Astrocyte of the hippocampus (primary cell): ENCODE measurements at regions not wholly inside any gene's neighbourhood (a gene's known extent, or its start where the extent isn't known, plus 50 kb on each side); places are given as distances from the start of the nearest gene placed in this dataset.
A peak's percentile ranks its signal among the peaks of the same experiment; 100 is the strongest.
"Not testable (repeated sequence)": the region's sequence is repeated elsewhere in the genome, so short reads cannot be mapped to it uniquely, and the experiment has no call there.

Source experiments
- DNase-seq: peaks from one replicate; pipeline ENCODE4 v3.0.0; 2011; ENCODE audit warnings: low read depth, low spot score

DNA sequence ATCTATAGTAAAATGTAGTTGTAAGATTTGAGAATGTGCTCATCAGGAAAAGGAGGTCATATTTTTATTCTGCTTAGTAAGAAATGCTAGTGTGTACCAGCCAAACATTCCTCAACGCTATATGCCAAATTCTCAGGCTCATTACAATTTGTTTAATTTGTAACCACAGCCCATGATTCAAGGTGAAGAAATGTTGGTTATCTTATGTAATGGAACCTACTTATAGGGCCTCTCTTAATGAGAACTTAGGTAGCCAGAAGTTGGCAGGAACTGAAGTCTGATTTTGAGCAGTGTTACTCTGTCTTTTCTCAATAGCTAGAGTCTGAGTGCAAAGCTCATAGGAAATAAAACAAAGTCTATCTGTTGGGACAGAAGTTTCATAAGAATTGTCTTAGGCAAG, 595.0 kb downstream of the GLUD2 start:
- DNase-seq = peak; percentile 60

DNA sequence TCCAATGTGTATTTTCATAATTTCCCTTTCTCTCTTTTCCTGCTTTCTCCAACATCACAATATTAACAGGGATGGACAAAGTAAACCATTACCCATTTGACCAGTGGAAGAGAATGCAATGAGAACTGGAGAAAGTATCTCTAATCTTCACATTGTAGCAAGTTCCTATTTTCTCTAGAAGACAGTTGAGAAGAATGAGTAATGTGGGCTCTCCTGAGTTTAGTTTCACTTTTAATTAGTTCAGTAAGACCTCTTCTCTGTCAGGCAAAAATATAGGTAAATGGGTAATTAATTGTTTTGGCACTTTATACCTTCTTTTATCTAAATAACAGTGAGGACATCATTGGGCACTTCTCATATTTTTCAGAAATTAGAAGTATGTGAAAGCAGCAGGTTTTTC, 602.0 kb downstream of the GLUD2 start:
- no peak for DNase-seq

DNA sequence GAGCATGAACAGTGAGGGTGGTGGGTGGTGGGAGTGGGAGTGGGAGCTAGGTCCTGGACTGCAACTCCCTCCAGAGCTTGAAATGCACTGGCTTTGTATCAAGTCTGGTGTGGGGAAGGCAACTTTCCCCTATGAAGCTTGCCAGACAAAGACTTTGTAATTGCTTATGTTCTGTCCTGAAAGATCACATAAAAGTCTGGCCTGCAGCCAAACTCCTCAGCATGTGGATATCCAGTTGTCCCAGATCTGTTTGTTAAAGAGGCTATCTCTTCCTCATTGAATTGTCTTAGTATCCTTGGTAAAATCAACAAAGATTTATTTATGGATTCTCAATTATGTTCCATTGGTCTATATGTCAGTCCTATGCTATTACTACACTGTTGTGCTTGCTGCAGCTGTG, 607.9 kb downstream of the GLUD2 start:
- peak; percentile 3 for DNase-seq

DNA sequence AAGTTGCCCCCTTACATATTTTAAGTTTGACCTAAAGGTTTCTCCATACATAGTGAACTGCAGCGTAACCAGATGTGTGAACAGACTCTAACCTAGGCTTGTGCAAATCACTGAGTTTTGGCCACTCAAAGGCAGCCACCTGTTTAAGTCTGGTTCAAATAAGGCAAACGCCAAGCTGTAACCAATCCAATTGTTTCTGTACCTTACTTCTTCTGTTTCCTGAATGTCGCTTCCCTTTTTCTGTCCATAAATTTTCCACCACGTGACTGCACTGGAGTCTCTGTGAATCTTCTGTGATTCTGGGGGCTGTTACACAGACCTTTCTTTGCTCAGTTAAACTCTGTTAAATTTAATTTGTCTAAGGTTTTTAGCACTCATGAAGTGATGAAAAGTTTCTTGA, 618.8 kb downstream of the GLUD2 start:
- no peak for DNase-seq

DNA sequence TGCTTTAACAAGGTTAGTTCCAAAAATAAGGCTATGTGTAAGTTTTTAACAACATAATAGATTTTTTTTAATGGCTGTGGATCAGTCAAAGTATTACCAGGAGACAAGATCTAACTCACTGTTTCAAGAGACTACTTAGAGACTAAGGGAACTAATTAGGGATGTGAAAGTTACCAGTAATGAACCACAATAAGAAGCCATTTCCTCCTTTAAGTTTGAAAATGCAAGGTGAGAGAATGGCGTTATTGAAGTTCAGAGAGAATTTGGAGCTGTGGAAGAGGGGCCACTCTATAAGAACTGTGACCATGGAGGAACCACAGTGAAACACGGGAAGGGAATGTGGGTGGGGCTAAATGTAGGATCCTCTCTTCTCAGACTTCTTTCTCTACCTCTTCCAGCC, 624.2 kb downstream of the GLUD2 start:
- DNase-seq = no peak

DNA sequence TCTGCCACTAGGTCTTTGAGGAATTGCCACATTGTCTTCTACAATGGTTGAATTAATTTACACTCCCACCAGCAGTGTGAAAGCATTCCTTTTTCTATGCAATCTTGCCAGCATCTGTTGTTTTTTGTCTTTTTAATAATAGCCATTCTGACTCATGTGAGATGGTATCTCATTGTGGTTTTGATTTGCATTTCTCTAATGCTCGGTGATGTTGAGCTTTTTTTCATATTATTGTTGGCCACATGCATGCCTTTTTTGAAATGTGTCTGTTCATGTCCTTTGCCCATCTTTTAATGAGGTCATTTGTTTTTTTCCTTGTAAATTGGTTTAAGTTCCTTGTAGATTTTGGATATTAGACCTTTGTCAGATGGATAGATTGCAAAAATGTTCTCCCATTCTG, 661.8 kb downstream of the GLUD2 start:
- peak; percentile 21 for DNase-seq

- DNase-seq = peak; percentile 8
Observed at GRCh38 chrX:121733514-121733913, 686.1 kb downstream of the GLUD2 start.

DNA sequence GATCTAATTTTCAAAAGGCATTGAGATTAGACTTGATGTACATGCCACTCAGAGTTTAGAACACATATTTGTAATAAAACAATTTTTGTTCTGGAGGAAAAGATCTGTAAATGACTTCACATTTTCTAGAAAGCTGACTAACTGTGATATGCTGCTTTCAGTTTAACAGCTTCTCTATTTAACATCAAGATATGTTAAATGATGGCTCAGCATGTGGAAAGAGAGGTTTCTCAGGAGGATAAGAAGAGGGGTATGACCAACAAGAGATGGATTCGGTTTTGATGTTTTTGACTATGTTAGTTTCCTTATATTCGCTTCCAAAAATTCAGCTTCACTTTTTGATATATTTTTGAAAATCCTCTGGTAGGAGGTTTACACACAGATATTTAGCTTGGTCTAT, 698.7 kb downstream of the GLUD2 start:
- DNase-seq = no peak

DNA sequence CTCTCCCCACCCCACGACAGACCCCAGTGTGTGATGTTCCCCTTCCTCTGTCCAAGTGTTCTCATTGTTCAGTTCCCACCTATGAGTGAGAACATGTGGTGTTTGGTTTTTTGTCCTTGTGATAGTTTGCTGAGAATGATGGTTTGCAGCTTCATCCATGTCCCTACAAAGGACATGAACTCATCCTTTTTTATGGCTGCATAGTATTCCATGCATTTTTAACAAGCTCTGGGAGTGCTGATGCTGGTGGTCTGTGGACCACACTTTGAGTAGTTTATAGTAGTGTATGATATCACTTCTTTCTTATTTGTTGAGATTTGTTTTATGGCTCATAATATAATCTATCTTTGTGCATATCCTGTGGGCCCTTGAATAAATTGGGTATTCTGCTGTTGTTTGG, 706.2 kb downstream of the GLUD2 start:
- DNase-seq = not testable (repeated sequence)

- DNase-seq = no peak
Observed at GRCh38 chrX:121754301-121754700, 706.9 kb downstream of the GLUD2 start.

- no peak for DNase-seq
Observed at GRCh38 chrX:121755541-121755940, 708.1 kb downstream of the GLUD2 start.

- DNase-seq = no peak
Observed at GRCh38 chrX:121761845-121762244, 714.4 kb downstream of the GLUD2 start.

GRCh38 chrX:121763671-121764070, 716.3 kb downstream of the GLUD2 start:
- DNase-seq = no peak

GRCh38 chrX:121768210-121768609, 720.8 kb downstream of the GLUD2 start:
- not testable (repeated sequence) for DNase-seq

DNA sequence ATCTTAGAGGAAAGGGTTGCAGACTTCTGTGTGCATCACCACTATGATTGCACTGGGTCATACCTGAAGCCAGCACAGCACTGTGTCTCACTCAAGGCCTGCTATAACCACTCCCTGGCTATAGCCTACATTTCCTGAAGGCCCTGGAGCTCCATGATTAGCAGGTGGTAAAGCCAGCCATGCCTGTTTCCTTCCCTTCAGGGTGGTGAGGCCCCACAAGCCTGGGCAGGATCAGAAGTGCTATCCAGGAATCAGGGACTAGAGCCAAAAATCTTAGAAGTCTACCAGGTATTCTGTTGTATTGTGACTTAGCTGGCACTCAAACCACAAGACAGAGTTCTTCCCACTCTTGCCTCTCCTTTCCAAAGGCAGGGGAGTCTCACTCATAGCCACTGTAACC, 734.6 kb downstream of the GLUD2 start:
- no peak for DNase-seq

- DNase-seq = no peak
Observed at GRCh38 chrX:121782544-121782943, 735.1 kb downstream of the GLUD2 start.

DNA sequence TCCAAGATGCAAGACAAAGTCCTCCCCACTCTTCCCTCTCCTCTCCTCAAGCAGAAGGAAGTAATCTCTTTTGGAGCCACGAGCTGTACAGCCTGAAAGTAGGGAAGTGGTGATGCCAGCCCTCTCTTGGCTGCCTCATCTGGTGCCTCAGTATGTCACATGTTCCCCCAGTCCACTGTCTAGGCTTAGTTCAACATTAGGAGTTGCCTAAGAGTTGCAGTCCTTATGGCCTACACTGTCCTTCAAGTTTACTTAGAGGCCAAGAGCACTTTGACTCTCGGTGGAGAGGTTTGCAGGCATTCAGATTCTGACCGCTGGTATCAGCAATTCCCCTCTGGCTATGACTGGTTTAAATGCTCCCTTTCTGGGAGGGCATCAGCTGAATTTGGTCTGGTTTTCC, 735.6 kb downstream of the GLUD2 start:
- no peak for DNase-seq

DNA sequence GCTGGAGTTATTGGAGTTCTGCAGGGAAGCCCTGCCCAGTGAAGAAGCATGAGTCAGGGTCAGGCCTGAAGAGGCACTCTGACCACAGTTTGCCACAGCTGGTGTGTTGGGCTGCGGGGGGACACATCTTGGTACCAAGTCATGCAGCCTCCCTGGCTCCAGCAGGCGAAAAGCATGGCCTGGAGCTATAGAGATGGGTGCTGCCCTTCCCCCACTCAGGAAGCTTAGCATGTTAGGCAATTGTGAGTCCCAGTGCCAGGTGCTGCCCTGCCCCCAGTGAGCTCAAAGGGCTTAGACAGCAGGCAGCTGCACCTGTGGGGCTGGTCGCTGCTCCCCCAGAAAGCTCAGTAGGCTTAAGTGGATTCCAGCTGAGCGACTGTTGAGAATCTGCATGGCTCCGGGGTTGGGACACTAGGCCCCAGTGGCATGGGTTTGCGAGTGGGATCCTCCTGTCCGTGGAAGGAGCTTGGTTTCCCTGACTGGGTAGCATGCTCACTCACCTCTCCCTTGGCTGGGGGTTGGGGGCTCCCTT, 755.5 kb downstream of the GLUD2 start:
- DNase-seq = no peak

DNA sequence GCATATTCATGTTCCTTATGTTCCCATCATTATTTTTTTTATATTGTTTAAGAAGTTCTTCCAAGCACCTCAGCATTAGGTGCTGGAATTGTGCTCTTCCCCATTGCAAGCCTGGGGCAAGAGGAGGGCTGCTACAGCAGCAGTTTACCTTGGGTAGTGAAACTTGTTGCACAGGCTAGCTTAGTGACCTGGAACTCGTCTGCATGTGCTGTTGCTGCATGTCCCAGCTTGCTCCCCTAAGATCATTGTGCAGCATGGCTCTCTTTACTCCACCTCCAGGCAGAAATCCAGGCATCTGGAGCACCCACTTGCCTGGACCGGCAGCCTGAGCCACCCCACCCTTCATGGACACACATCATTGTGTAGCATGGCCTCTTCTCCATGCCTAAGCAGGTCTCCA, 776.0 kb downstream of the GLUD2 start:
- no peak for DNase-seq

DNA sequence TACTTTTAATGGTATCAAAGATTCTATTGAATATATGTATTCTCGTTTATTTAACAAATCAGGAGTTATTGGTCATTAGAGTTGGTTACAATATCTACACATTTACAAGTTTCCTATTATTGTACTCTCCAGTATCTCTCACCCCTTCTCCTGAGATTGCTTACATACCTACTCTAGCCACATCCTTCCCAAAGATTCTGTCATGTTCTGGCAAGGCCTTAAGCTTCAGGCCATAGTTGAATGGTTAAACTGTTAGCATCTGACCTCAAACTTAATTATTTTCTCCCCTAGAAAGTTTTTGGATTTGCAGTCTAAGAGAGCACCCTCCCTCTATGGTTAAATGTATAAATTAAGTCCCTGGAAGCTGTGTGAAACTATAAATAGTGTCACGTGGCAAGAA, 784.2 kb downstream of the GLUD2 start:
- peak; percentile 19 for DNase-seq

DNA sequence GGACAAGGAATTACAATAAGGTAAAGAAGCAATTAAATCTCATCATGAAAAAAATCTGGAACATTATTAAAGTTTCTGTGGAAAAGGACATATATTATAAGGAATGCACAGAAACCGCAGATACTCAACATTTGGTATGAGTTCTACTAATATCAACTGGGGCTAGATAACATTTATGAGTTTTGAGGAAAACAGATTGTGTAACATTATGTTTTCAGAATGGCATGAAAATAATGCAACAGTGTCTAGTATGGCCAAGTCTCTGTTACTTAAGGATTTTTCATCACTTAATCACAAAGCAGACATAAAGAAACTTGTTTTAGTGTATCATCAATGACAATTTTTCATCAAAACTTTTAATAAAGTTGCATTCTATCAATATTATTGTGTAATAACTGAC, 785.0 kb downstream of the GLUD2 start:
- no peak for DNase-seq

DNA sequence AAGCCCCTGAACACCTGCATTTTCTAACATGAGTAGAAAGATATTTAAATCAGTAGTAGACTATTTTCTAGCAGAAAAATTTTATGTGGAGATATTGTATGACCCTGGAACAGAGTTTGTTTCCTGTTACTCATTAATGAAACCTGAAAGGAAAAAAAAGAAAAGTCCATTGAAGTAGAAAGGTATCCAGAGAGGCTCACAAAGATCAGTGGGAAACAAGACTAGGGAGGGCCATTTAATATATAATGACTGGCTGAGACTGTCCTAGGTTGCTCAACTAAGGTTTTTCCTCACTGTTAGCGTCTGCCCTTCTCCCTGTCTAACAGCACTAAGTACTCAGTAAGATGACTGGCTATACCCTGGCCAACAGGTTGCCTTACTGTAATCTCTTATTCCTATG, 788.6 kb downstream of the GLUD2 start:
- DNase-seq = no peak

DNA sequence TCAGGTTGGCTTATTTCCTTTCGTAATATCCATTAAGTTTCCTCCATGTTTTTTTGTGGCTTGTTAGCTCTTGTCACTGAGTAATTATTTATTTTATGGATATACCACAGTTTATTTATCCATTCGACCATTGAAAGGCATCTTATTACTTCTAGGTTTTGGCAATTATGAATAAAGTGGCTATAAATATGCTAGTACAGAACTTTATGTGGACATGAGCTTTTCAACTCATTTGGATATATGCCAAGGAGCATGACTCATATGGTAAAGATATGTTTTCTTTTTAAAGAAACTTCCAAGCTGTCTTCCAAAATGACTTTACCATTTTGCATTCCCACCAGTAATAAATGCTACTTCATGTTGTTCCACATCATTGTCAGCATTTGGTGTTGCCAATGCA, 803.6 kb downstream of the GLUD2 start:
- DNase-seq = peak; percentile 7

- DNase-seq = no peak
Observed at GRCh38 chrX:121853762-121854613, 806.6 kb downstream of the GLUD2 start.
